Raji (cell line): ENCODE measurements at regions not wholly inside any gene's neighbourhood (a gene's known extent, or its start where the extent isn't known, plus 50 kb on each side); places are given as distances from the start of the nearest gene placed in this dataset.

Source experiments
- POLR2A ChIP-seq: IDR thresholded peaks from 2 replicates; pipeline ENCODE4 v1.6.1; 2011; ENCODE audit warnings: low read depth, low read length, control low read depth; ENCODE audit not compliant: insufficient read depth

- TF ChIP-seq POLR2A = no peak
Observed at GRCh38 chr3:153952091-153952490, 169.1 kb upstream of the ARHGEF26 start.

- no peak for TF ChIP-seq POLR2A
Observed at GRCh38 chr3:153956613-153957012, 164.6 kb upstream of the ARHGEF26 start.

GRCh38 chr3:153957421-153957820 is 163.8 kb upstream of the ARHGEF26 start:
- no peak for TF ChIP-seq POLR2A

- TF ChIP-seq POLR2A = no peak
Observed at GRCh38 chr3:153958635-153959595, 162.3 kb upstream of the ARHGEF26 start.

- no peak for TF ChIP-seq POLR2A
Observed at GRCh38 chr3:153960458-153961074, 160.6 kb upstream of the ARHGEF26 start.

GRCh38 chr3:153961494-153961893 is 159.7 kb upstream of the ARHGEF26 start:
- TF ChIP-seq POLR2A = no peak

- no peak for TF ChIP-seq POLR2A
Observed at GRCh38 chr3:153963012-153963411, 158.2 kb upstream of the ARHGEF26 start.

- no peak for TF ChIP-seq POLR2A
Observed at GRCh38 chr3:153967260-153967659, 153.9 kb upstream of the ARHGEF26 start.

GRCh38 chr3:153970047-153970446 is 151.1 kb upstream of the ARHGEF26 start:
- no peak for TF ChIP-seq POLR2A

- TF ChIP-seq POLR2A = no peak
Observed at GRCh38 chr3:153970741-153971347, 150.3 kb upstream of the ARHGEF26 start.

- no peak for TF ChIP-seq POLR2A
Observed at GRCh38 chr3:153972862-153973261, 148.3 kb upstream of the ARHGEF26 start.

GRCh38 chr3:153973722-153974265 is 147.4 kb upstream of the ARHGEF26 start:
- no peak for TF ChIP-seq POLR2A

GRCh38 chr3:153974614-153975013 is 146.6 kb upstream of the ARHGEF26 start:
- no peak for TF ChIP-seq POLR2A

GRCh38 chr3:153976891-153977554 is 144.2 kb upstream of the ARHGEF26 start:
- TF ChIP-seq POLR2A = no peak

- TF ChIP-seq POLR2A = no peak
Observed at GRCh38 chr3:153978006-153978405, 143.2 kb upstream of the ARHGEF26 start.
